Neural cell (in vitro differentiated cells): ENCODE measurements at regions not wholly inside any gene's neighbourhood (a gene's known extent, or its start where the extent isn't known, plus 50 kb on each side); places are given as distances from the start of the nearest gene placed in this dataset.

Experiments
- H2AFZ ChIP-seq: fragments of 200-600, 300-800 bp; sonication (generic), shearing (Covaris generic); 2 replicates; pipeline ENCODE4 v1.6.0; 2014; ENCODE audit warnings: low read depth, mild to moderate bottlenecking, antibody characterized with exemption, low read length, moderate library complexity
- H3F3A ChIP-seq: fragments of 200-600 bp; shearing (Covaris generic); 2 replicates; pipeline ENCODE4 v1.6.1; 2016; ENCODE audit warnings: mild to moderate bottlenecking, moderate library complexity, mixed read lengths, antibody characterized with exemption, low read length; ENCODE audit not compliant: insufficient read depth, poor library complexity, severe bottlenecking
- H3K27ac ChIP-seq: fragments of 200-600, 300-800 bp; sonication (generic), shearing (Covaris generic); 2 replicates; pipeline ENCODE4 v1.5.1; 2014; ENCODE audit warnings: mild to moderate bottlenecking, low read length, moderate library complexity
- H3K27me3 ChIP-seq: fragments of 300-800, 200-600 bp; sonication (generic), shearing (Covaris generic); 2 replicates; pipeline ENCODE4 v1.6.0; 2014; ENCODE audit warnings: mild to moderate bottlenecking, low read depth, low read length, moderate library complexity; ENCODE audit not compliant: insufficient read depth
- H3K36me3 ChIP-seq: fragments of 300-800, 200-600 bp; sonication (generic), shearing (Covaris generic); 2 replicates; pipeline ENCODE4 v1.5.1; 2014; ENCODE audit warnings: mild to moderate bottlenecking, antibody characterized with exemption, low read length, moderate library complexity; ENCODE audit not compliant: insufficient read depth
- H3K4me2 ChIP-seq: fragments of 300-800, 200-600 bp; sonication (generic), shearing (Covaris generic); 2 replicates; pipeline ENCODE4 v1.6.0; 2014; ENCODE audit warnings: mild to moderate bottlenecking, low read length
- H3K4me3 ChIP-seq: fragments of 300-800, 200-600 bp; sonication (generic), shearing (Covaris generic); 2 replicates; pipeline ENCODE4 v1.5.1; 2014; ENCODE audit warnings: mild to moderate bottlenecking, low read length, moderate library complexity
- H3K79me2 ChIP-seq: fragments of 200-600 bp; shearing (Covaris generic); replicated peaks from 2 replicates; pipeline ENCODE4 v1.6.0; 2014; ENCODE audit warnings: mild to moderate bottlenecking, low read length, moderate library complexity; ENCODE audit not compliant: insufficient read depth
- H3K9ac ChIP-seq: fragments of 300-800, 200-600 bp; sonication (generic), shearing (Covaris generic); 2 replicates; pipeline ENCODE4 v1.6.1; 2016; ENCODE audit warnings: mild to moderate bottlenecking, low read length, mixed read lengths
- H3K9me2 ChIP-seq: fragments of 200-600 bp; shearing (Covaris generic); 2 replicates; pipeline ENCODE4 v1.6.1; 2016; ENCODE audit warnings: mild to moderate bottlenecking, low read length, mixed read lengths; ENCODE audit not compliant: insufficient read depth
- H3K9me3 ChIP-seq: fragments of 200-600, 300-800 bp; sonication (generic), shearing (Covaris generic); 2 replicates; pipeline ENCODE4 v1.6.1; 2016; ENCODE audit warnings: mild to moderate bottlenecking, mixed run types, low read length, moderate library complexity, mixed read lengths
- H4K20me1 ChIP-seq: fragments of 200-600 bp; shearing (Covaris generic); 2 replicates; pipeline ENCODE4 v1.6.1; 2016; ENCODE audit warnings: mild to moderate bottlenecking, mixed run types; ENCODE audit not compliant: insufficient read depth
- CTCF ChIP-seq: fragments of 450-650 bp; IDR thresholded peaks from 2 replicates; pipeline ENCODE4 v1.5.1; 2014; ENCODE audit warnings: antibody characterized with exemption, mild to moderate bottlenecking, moderate library complexity; ENCODE audit not compliant: poor library complexity, severe bottlenecking
- EP300 ChIP-seq: fragments of 450-650 bp; conservative IDR thresholded peaks from 2 replicates; pipeline ENCODE4 v1.6.1; 2014; ENCODE audit warnings: antibody characterized with exemption, mild to moderate bottlenecking, moderate library complexity; ENCODE audit not compliant: poor library complexity, severe bottlenecking
- EZH2 ChIP-seq: fragments of 200-600, 300-800 bp; shearing (Covaris generic), sonication (generic); IDR thresholded peaks from 2 replicates; pipeline ENCODE4 v1.6.1; 2014; ENCODE audit warnings: antibody characterized with exemption, low read length, borderline replicate concordance, mild to moderate bottlenecking; ENCODE audit not compliant: insufficient read depth, poor library complexity, severe bottlenecking
- MXI1 ChIP-seq: fragments of 450-650 bp; conservative IDR thresholded peaks from 2 replicates; pipeline ENCODE4 v1.6.1; 2014; ENCODE audit warnings: antibody characterized with exemption, mild to moderate bottlenecking; ENCODE audit not compliant: poor library complexity, severe bottlenecking
- POLR2AphosphoS5 ChIP-seq: IDR thresholded peaks from 2 replicates; pipeline ENCODE4 v1.6.1; 2012
- RAD21 ChIP-seq: fragments of 450-650 bp; conservative IDR thresholded peaks from 2 replicates; pipeline ENCODE4 v1.6.1; 2014; ENCODE audit warnings: antibody characterized with exemption, mild to moderate bottlenecking, moderate library complexity
- REST ChIP-seq: IDR thresholded peaks from 2 replicates; pipeline ENCODE4 v1.6.1; 2012; ENCODE audit warnings: borderline replicate concordance
- SMC3 ChIP-seq: fragments of 450-650 bp; conservative IDR thresholded peaks from 2 replicates; pipeline ENCODE4 v1.6.1; 2014; ENCODE audit warnings: antibody characterized with exemption, mild to moderate bottlenecking, moderate library complexity; ENCODE audit not compliant: poor library complexity
- TAF1 ChIP-seq: IDR thresholded peaks from 2 replicates; pipeline ENCODE4 v1.6.1; 2012; ENCODE audit warnings: low read depth

GRCh38 chr2:150165988-150166312, 321.5 kb downstream of the RND3 start (continued):
- no peak for TF ChIP-seq EZH2
- TF ChIP-seq TAF1, result no peak

- Histone ChIP-seq H4K20me1 (no peaks in the 10 kb centered on the region), H3K9me3 (no peaks in the 10 kb centered on the region), H3K9me2 (no peaks in the 10 kb centered on the region), H3K27ac (no peak overlapping the region), H3K27me3 (no peaks in the 10 kb centered on the region), H3K9ac (no peak overlapping the region), H3K36me3 (no peaks in the 10 kb centered on the region), H3F3A (no peaks in the 10 kb centered on the region), H3K79me2 (no peaks in the 10 kb centered on the region), H3K4me2 (no peak overlapping the region), H3K4me3 (no peak overlapping the region), H2AFZ (no peak overlapping the region)
- no peak for TF ChIP-seq EZH2
- TF ChIP-seq TAF1, result no peak
- TF ChIP-seq MXI1, result no peak
- TF ChIP-seq POLR2AphosphoS5, result no peak
- TF ChIP-seq RAD21, result no peak
- TF ChIP-seq SMC3, result no peak
- TF ChIP-seq REST, result no peak
Observed at GRCh38 chr2:150165442-150165841, 322.0 kb downstream of the RND3 start.

- no peak overlapping the region for H3K9ac ChIP-seq
- no peaks in the 10 kb centered on the region for H4K20me1 ChIP-seq
- H3K27me3 ChIP-seq, result no peaks in the 10 kb centered on the region
- no peaks in the 10 kb centered on the region for H3K36me3 ChIP-seq
- H3K9me3 ChIP-seq, result no peaks in the 10 kb centered on the region
- no peak overlapping the region for H3K27ac ChIP-seq
- H3K4me3 ChIP-seq, result no peak overlapping the region
- H3K4me2 ChIP-seq, result no peak overlapping the region
- TF ChIP-seq REST (no peak), CTCF (no peak), SMC3 (no peak), TAF1 (no peak), EZH2 (no peak), MXI1 (no peak), EP300 (no peak), RAD21 (no peak), POLR2AphosphoS5 (no peak)
- H3K9me2 ChIP-seq, result no peaks in the 10 kb centered on the region
- H3F3A ChIP-seq, result no peaks in the 10 kb centered on the region
- H2AFZ ChIP-seq, result no peak overlapping the region
- H3K79me2 ChIP-seq, result no peaks in the 10 kb centered on the region
Observed at GRCh38 chr2:150162241-150162942, 325.1 kb downstream of the RND3 start.
